Bronchial epithelial cell (primary cell): ENCODE measurements at regions not wholly inside any gene's neighbourhood (a gene's known extent, or its start where the extent isn't known, plus 50 kb on each side); places are given as distances from the start of the nearest gene placed in this dataset.

ENCODE experiments used
- DNase-seq: peaks from one replicate; pipeline ENCODE4 v3.0.0-alpha.2; 2010; ENCODE audit warnings: low read depth
- FAIRE-seq: peaks from 2 replicates; lab custom pipeline; 2011; peaks lifted over from hg19 to GRCh38; lab: Jason Lieb, UNC
- H3K27me3 ChIP-seq: 2 replicates; pipeline ENCODE4 v1.5.1; 2011; ENCODE audit warnings: low read length; ENCODE audit not compliant: control insufficient read depth, insufficient read depth
- H3K36me3 ChIP-seq: 2 replicates; pipeline ENCODE4 v1.5.1; 2011; ENCODE audit warnings: low read length; ENCODE audit not compliant: control insufficient read depth, insufficient read depth
- H3K4me3 ChIP-seq: 2 replicates; pipeline ENCODE4 v1.5.1; 2011; ENCODE audit warnings: mild to moderate bottlenecking, low read depth, low read length, control low read depth
- CTCF ChIP-seq: IDR thresholded peaks from 2 replicates; pipeline ENCODE4 v1.5.1; 2011; ENCODE audit warnings: mild to moderate bottlenecking, moderate library complexity, low read length, control low read depth, inconsistent platforms; ENCODE audit not compliant: insufficient read depth, severe bottlenecking

GRCh38 chr12:66066137-66066928 is 64.2 kb downstream of the LLPH start:
- DNase-seq, result no peak
- no peak for TF ChIP-seq CTCF
- peak; percentile 18 for FAIRE-seq
- H3K27me3 ChIP-seq, result no peaks in the 10 kb centered on the region
- H3K4me3 ChIP-seq, result no peak overlapping the region
- no peaks in the 10 kb centered on the region for H3K36me3 ChIP-seq

- Histone ChIP-seq H3K4me3 (no peak overlapping the region), H3K27me3 (no peaks in the 10 kb centered on the region), H3K36me3 (no peaks in the 10 kb centered on the region)
- TF ChIP-seq CTCF, result no peak
- DNase-seq (no peak), FAIRE-seq (no peak)
Observed at GRCh38 chr12:66065641-66066136, 64.9 kb downstream of the LLPH start.

- Histone ChIP-seq H3K27me3 (no peaks in the 10 kb centered on the region), H3K36me3 (no peaks in the 10 kb centered on the region), H3K4me3 (no peak overlapping the region)
- DNase-seq (no peak), FAIRE-seq (no peak)
- TF ChIP-seq CTCF, result no peak
Observed at GRCh38 chr12:66065150-66065549, 65.4 kb downstream of the LLPH start.

- no peaks in the 10 kb centered on the region for H3K27me3 ChIP-seq
- H3K36me3 ChIP-seq, result no peaks in the 10 kb centered on the region
- H3K4me3 ChIP-seq, result no peak overlapping the region
- no peak for TF ChIP-seq CTCF
- DNase-seq, result no peak
- FAIRE-seq, result no peak
Observed at GRCh38 chr12:66063916-66064315, 66.6 kb downstream of the LLPH start.

DNA sequence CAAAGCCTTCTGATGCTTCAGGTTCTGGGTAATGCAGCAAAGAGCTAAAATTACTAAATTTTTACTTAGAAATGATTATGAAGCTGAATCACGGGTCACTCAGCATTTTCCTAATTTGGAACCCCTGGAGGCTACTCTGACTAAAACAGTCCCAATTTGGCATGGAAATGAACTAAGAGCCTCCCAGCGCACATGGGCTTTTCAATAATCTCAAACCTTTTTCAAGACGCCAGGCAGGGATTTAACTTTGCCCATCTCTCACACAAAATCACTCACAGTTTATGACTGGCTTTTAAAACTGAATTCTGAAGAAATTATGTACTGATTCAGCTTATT is 68.3 kb downstream of the LLPH start:
- FAIRE-seq, result no peak
- no peak for TF ChIP-seq CTCF
- DNase-seq, result no peak

More for the DNA sequence above, 68.3 kb downstream of the LLPH start:
- Histone ChIP-seq H3K4me3 (no peak overlapping the region), H3K27me3 (no peaks in the 10 kb centered on the region), H3K36me3 (no peaks in the 10 kb centered on the region)
